ENCODE measurements at regions not wholly inside any gene's neighbourhood (a gene's known extent, or its start where the extent isn't known, plus 50 kb on each side); places are given as distances from the start of the nearest gene placed in this dataset.

DNA sequence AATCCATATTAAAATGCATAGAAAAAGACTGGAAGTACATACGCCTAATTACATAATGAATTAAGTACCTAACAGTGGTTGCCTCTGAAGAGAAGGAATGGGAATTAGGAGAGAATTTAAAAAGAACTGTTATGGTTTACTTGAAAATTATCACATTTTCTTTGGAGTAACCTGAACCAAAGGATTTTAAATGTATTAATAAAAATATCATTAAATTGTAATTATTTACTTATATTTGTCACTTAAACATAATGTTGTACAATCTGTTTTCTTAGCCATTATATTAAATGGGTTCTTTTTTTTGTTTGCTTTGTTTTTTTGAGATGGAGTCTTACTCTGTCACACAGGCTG, 114.2 kb upstream of the SLC7A14 start:
- TF ChIP-seq, protein P1, sequence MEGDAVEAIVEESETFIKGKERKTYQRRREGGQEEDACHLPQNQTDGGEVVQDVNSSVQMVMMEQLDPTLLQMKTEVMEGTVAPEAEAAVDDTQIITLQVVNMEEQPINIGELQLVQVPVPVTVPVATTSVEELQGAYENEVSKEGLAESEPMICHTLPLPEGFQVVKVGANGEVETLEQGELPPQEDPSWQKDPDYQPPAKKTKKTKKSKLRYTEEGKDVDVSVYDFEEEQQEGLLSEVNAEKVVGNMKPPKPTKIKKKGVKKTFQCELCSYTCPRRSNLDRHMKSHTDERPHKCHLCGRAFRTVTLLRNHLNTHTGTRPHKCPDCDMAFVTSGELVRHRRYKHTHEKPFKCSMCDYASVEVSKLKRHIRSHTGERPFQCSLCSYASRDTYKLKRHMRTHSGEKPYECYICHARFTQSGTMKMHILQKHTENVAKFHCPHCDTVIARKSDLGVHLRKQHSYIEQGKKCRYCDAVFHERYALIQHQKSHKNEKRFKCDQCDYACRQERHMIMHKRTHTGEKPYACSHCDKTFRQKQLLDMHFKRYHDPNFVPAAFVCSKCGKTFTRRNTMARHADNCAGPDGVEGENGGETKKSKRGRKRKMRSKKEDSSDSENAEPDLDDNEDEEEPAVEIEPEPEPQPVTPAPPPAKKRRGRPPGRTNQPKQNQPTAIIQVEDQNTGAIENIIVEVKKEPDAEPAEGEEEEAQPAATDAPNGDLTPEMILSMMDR (IDR thresholded peaks at IDR 0.05) = no peak
- TF ChIP-seq EZH2 (IDR thresholded peaks at IDR 0.05; ENCODE audit: borderline replicate concordance, insufficient read depth, low read depth, low read length, poor library complexity, severe bottlenecking) = no peak
